HCT116 (cell line): ENCODE measurements at regions not wholly inside any gene's neighbourhood (a gene's known extent, or its start where the extent isn't known, plus 50 kb on each side); places are given as distances from the start of the nearest gene placed in this dataset.
A peak's percentile ranks its signal among the peaks of the same experiment; 100 is the strongest.

ENCODE experiments used
- ATAC-seq: fragments of 200-7000 bp; cut with Tn5 transposase; 2 replicates; pipeline ENCODE4 v1.9.1; 2020; ENCODE audit warnings: mild to moderate bottlenecking, moderate library complexity
- BruUV-seq: library from RNA; stranded (reverse); fragments of 400-500 nt; replicated peaks from 2 replicates; lab custom pipeline; 2021; lab: Mats Ljungman, UMichigan
- CTCF ChIA-PET: fragments of 300-600 bp; sonication (Branson Sonifier 250); formaldehyde crosslinking; loops from one replicate; lab custom pipeline; 2021; ENCODE audit warnings: antibody characterized with exemption; lab: Charles Lee
- POLR2A ChIA-PET: fragments of 300-600, 350-600 bp; sonication (Branson Sonifier 250); formaldehyde crosslinking; loops from one replicate; lab custom pipeline; 2021; ENCODE audit warnings: antibody characterized with exemption; lab: Charles Lee
- RAD21 ChIA-PET, 2 experiments: fragments of 300-600 bp; sonication (Branson Sonifier 250); formaldehyde crosslinking; loops; one replicate each; lab custom pipeline; 2023; ENCODE audit warnings: low total read pairs in 2 of 2; ENCODE audit not compliant: uncharacterized antibody in 2 of 2, unreplicated experiment in 2 of 2, low non-redundant PET in 1 of 2; lab: Charles Lee
- DNase-seq: peaks from one replicate; pipeline ENCODE4 v3.0.0-alpha.2; 2010; ENCODE audit warnings: low read depth, low spot score
- H2AFZ ChIP-seq: fragments of 200-600 bp; shearing (Covaris generic), sonication (generic); 2 replicates; pipeline ENCODE4 v1.6.1; 2017; ENCODE audit warnings: low read depth, mixed run types, mixed read lengths, antibody characterized with exemption, low read length; ENCODE audit not compliant: poor library complexity, severe bottlenecking
- H3K27ac ChIP-seq: 2 replicates; pipeline ENCODE4 v1.5.1; 2012; ENCODE audit warnings: low read depth, low read length
- H3K27me3 ChIP-seq: fragments of 200-600 bp; sonication (generic); 2 replicates; pipeline ENCODE4 v1.6.1; 2016; ENCODE audit warnings: mixed run types, low read length, mixed read lengths; ENCODE audit not compliant: insufficient read depth
- H3K36me3 ChIP-seq, 2 experiments: fragments of 200-500 bp in 1 of 2; fragments of 200-600 bp in 1 of 2; sonication (Bioruptor generic) in 1 of 2; sonication (generic) in 1 of 2; 2 replicates each; pipeline versions ENCODE4 v1.5.1 to v1.6.1; 2014 to 2016; ENCODE audit warnings: low read length in 2 of 2, inconsistent platforms in 1 of 2, mixed read lengths in 1 of 2, mixed run types in 1 of 2; ENCODE audit not compliant: insufficient read depth in 2 of 2, control insufficient read depth in 1 of 2
- H3K4me1 ChIP-seq, 2 experiments: fragments of 200-600 bp in 1 of 2; sonication (generic) in 1 of 2; 2 replicates each; pipeline versions ENCODE4 v1.5.1 to v1.6.1; 2012 to 2017; ENCODE audit warnings: low read length in 2 of 2, inconsistent platforms in 1 of 2, mild to moderate bottlenecking in 1 of 2, mixed read lengths in 1 of 2, mixed run types in 1 of 2, moderate library complexity in 1 of 2; ENCODE audit not compliant: insufficient read depth in 2 of 2, control insufficient read depth in 1 of 2
- H3K4me2 ChIP-seq: fragments of 200-600 bp; sonication (generic); 2 replicates; pipeline ENCODE4 v1.6.1; 2017; ENCODE audit warnings: mixed run types, low read length, mixed read lengths
- H3K4me3 ChIP-seq, 2 experiments: fragments of 200-600 bp in 1 of 2; sonication (generic) in 1 of 2; replicated peaks in 1 of 2; 2 replicates each; pipeline ENCODE4 v1.5.1; 2011 to 2016; ENCODE audit warnings: low read length in 2 of 2, control low read depth in 1 of 2, low read depth in 1 of 2, mild to moderate bottlenecking in 1 of 2, mixed read lengths in 1 of 2, mixed run types in 1 of 2
- H3K79me2 ChIP-seq: fragments of 200-600 bp; sonication (generic); 2 replicates; pipeline ENCODE4 v1.6.1; 2017; ENCODE audit warnings: mild to moderate bottlenecking, mixed run types, low read length, moderate library complexity, mixed read lengths; ENCODE audit not compliant: insufficient read depth
- H3K9ac ChIP-seq: fragments of 200-600 bp; sonication (generic); 2 replicates; pipeline ENCODE4 v1.6.1; 2016; ENCODE audit warnings: low read length, mixed read lengths
- H3K9me2 ChIP-seq: fragments of 200-600 bp; sonication (generic), shearing (Covaris generic); 2 replicates; pipeline ENCODE4 v1.6.1; 2017; ENCODE audit warnings: mixed run types, mild to moderate bottlenecking, moderate library complexity; ENCODE audit not compliant: insufficient read depth
- H3K9me3 ChIP-seq, 2 experiments: fragments of 200-500 bp in 1 of 2; fragments of 200-600 bp in 1 of 2; sonication (Bioruptor generic) in 1 of 2; sonication (generic) in 1 of 2; 2 replicates each; pipeline ENCODE4 v1.6.1; 2014 to 2017; ENCODE audit warnings: low read length in 2 of 2, mixed read lengths in 2 of 2, inconsistent platforms in 1 of 2, low read depth in 1 of 2, mild to moderate bottlenecking in 1 of 2, mixed run types in 1 of 2, moderate library complexity in 1 of 2; ENCODE audit not compliant: control insufficient read depth in 1 of 2, insufficient read depth in 1 of 2
- H4K20me1 ChIP-seq: fragments of 200-600 bp; sonication (generic), shearing (Covaris generic); 2 replicates; pipeline ENCODE4 v1.6.1; 2017; ENCODE audit warnings: mixed run types, mild to moderate bottlenecking, moderate library complexity; ENCODE audit not compliant: insufficient read depth
- CBX3 ChIP-seq: IDR thresholded peaks from 2 replicates; pipeline ENCODE4 v1.6.1; 2012; ENCODE audit warnings: low read depth
- EGR1 ChIP-seq: IDR thresholded peaks from 2 replicates; pipeline ENCODE4 v1.6.1; 2012; ENCODE audit warnings: low read depth
- EZH2phosphoT487 ChIP-seq: fragments of 200-600 bp; IDR thresholded peaks from 2 replicates; pipeline ENCODE4 v1.6.1; 2018; ENCODE audit warnings: antibody characterized with exemption, borderline replicate concordance
- JUND ChIP-seq: IDR thresholded peaks from 2 replicates; pipeline ENCODE4 v1.6.1; 2012
- POLR2A ChIP-seq: IDR thresholded peaks from 2 replicates; pipeline ENCODE4 v1.7.0; 2011; ENCODE audit warnings: borderline replicate concordance; ENCODE audit not compliant: insufficient read depth, insufficient read length; ENCODE audit errors: extremely low read depth
- POLR2AphosphoS5 ChIP-seq: IDR thresholded peaks from 2 replicates; pipeline ENCODE4 v1.6.1; 2011; ENCODE audit warnings: mild to moderate bottlenecking, low read depth, low read length, moderate library complexity
- RAD21 ChIP-seq: IDR thresholded peaks from 2 replicates; pipeline ENCODE4 v1.6.1; 2012; ENCODE audit warnings: low read depth, mild to moderate bottlenecking
- SIN3A ChIP-seq: IDR thresholded peaks from 2 replicates; pipeline ENCODE4 v1.6.1; 2012; ENCODE audit warnings: low read depth
- SP1 ChIP-seq: IDR thresholded peaks from 2 replicates; pipeline ENCODE4 v1.6.1; 2012; ENCODE audit warnings: low read depth
- TCF7L2 ChIP-seq: IDR thresholded peaks from 2 replicates; pipeline ENCODE4 v1.7.0; 2011; ENCODE audit warnings: borderline replicate concordance, inconsistent platforms; ENCODE audit not compliant: insufficient read depth, insufficient read length; ENCODE audit errors: extremely low read depth
- YY1 ChIP-seq: IDR thresholded peaks from 2 replicates; pipeline ENCODE4 v1.6.1; 2011; ENCODE audit warnings: low read length, low read depth, moderate library complexity, mild to moderate bottlenecking; ENCODE audit not compliant: insufficient replicate concordance; ENCODE audit errors: extremely low read depth
- ZNF274 ChIP-seq: fragments of 200-500 bp; sonication (Bioruptor generic); IDR thresholded peaks from 2 replicates; pipeline ENCODE4 v1.6.1; 2014; ENCODE audit warnings: mild to moderate bottlenecking, low read depth, low read length, inconsistent platforms
- intact Hi-C: fragments of 100-400 bp; cut with micrococcal nuclease; formaldehyde crosslinking; loops from 2 replicates; pipeline ENCODE4 v1.10.0; 2022
- TF ChIP-seq, protein P1 (sequence below): IDR thresholded peaks from 2 replicates; pipeline ENCODE4 v1.6.1; 2012; ENCODE audit warnings: low read depth
- TF ChIP-seq, protein P2 (sequence below): IDR thresholded peaks from 2 replicates; pipeline ENCODE4 v1.6.1; 2012
- TF ChIP-seq, protein P3 (sequence below): IDR thresholded peaks from 2 replicates; pipeline ENCODE4 v1.6.1; 2012
- TF ChIP-seq, protein P4 (sequence below): IDR thresholded peaks from 2 replicates; pipeline ENCODE4 v1.6.1; 2011; ENCODE audit warnings: mild to moderate bottlenecking, low read length, moderate library complexity; ENCODE audit not compliant: insufficient replicate concordance; ENCODE audit errors: extremely low read depth

DNA sequence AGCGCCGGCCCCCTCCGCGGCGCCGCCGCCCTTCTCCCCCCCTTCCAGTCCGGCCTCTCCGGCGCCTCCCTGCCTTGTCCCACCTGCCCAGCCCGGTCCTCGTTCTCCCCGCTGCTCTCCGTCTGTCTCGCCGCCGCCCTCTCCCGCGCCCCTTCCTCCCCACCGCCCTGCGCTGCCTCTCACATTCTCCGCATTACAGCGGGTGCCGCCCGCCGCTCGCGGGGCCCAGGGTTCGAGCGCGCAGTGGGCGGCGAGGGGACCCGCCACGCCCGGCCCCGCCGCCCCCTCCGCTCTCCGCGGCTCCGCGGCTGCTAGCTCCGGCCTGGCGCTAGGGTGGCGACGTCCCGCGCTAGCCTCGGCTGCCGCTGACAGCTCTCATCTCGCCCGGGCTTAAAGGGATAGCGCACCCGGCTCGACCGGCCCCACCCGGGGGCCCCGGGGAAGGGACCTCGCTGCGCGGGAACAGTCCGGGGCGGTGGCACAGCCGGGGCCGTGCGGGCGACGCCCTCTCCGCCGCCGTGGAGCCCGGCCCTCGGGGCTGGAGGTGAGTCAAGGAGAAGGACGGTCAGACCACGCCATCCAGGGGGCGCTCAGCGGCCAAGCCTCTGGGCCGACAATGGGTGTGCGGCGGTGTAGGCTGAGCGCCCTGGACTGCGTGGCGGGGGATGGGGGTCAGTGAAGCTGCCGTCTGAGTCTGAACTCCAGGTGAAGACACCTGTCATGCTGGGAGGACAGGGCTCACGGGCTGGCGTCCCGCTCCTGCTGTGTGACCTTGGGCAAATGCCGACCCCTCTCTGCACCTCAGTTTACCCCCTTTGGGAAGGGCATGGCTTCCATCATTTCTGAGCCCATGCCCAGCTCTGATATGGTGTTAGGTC lies 187.4 kb upstream of the LINGO1 start:
- peak; percentile 38 for DNase-seq
- RAD21 ChIA-PET = interaction anchor here (0.9 to 2.8 kb wide), 3 partner anchors 160 to 187 kb away, joined by 5 to 15 read pairs (median 10); partner anchors contain the start of gene LINGO1 (in 2 of the 2)
- Histone ChIP-seq H3K4me1 (peaks cover 0 to 12% of the 10 kb centered on the region in 2 experiments; a peak in 2 of 4 replicates), H3K79me2 (no peaks in the 10 kb centered on the region), H3K27ac (peak overlapping the region; percentile 15; the same call in 1 of the 2 replicates), H4K20me1 (no peaks in the 10 kb centered on the region), H3K9me3 (no peaks in the 10 kb centered on the region), H3K27me3 (no peaks in the 10 kb centered on the region), H3K4me2 (peak overlapping the region; percentile 89), H3K36me3 (no peaks in the 10 kb centered on the region), H3K9ac (peak overlapping the region; percentile 43), H2AFZ (peak overlapping the region; percentile 54), H3K4me3 (peak overlapping the region; percentile 40 to 61), H3K9me2 (no peaks in the 10 kb centered on the region)
- ATAC-seq = peak; percentile 85
- CTCF ChIA-PET = interaction anchor here (1.1 to 3.5 kb wide), 8 partner anchors 160 to 277 kb away, joined by 3 to 72 read pairs (median 16); partner anchors contain the start of gene LINGO1
- POLR2A ChIA-PET = interaction anchor here (0.7 kb wide), 1 partner anchor 186 kb away, joined by 3 read pairs; no protein-coding TSS in a partner anchor
- BruUV-seq = no TSS peak
- intact Hi-C loops = loop anchor here (2.0 to 5.0 kb wide), 3 partner anchors 277 to 798 kb away; no protein-coding TSS in a partner anchor
- TF ChIP-seq SIN3A (no peak), RAD21 (peak; percentile 56), SP1 (no peak), TCF7L2 (no peak), JUND (no peak), POLR2A (no peak), YY1 (no peak), ZNF274 (no peak), EZH2phosphoT487 (no peak), POLR2AphosphoS5 (no peak), EGR1 (no peak), CBX3 (no peak)
- TF ChIP-seq, protein P1, sequence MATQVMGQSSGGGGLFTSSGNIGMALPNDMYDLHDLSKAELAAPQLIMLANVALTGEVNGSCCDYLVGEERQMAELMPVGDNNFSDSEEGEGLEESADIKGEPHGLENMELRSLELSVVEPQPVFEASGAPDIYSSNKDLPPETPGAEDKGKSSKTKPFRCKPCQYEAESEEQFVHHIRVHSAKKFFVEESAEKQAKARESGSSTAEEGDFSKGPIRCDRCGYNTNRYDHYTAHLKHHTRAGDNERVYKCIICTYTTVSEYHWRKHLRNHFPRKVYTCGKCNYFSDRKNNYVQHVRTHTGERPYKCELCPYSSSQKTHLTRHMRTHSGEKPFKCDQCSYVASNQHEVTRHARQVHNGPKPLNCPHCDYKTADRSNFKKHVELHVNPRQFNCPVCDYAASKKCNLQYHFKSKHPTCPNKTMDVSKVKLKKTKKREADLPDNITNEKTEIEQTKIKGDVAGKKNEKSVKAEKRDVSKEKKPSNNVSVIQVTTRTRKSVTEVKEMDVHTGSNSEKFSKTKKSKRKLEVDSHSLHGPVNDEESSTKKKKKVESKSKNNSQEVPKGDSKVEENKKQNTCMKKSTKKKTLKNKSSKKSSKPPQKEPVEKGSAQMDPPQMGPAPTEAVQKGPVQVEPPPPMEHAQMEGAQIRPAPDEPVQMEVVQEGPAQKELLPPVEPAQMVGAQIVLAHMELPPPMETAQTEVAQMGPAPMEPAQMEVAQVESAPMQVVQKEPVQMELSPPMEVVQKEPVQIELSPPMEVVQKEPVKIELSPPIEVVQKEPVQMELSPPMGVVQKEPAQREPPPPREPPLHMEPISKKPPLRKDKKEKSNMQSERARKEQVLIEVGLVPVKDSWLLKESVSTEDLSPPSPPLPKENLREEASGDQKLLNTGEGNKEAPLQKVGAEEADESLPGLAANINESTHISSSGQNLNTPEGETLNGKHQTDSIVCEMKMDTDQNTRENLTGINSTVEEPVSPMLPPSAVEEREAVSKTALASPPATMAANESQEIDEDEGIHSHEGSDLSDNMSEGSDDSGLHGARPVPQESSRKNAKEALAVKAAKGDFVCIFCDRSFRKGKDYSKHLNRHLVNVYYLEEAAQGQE = no peak
- TF ChIP-seq, protein P2, sequence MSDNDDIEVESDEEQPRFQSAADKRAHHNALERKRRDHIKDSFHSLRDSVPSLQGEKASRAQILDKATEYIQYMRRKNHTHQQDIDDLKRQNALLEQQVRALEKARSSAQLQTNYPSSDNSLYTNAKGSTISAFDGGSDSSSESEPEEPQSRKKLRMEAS = peak; percentile 53; the same call in 1 of the 2 replicates
- TF ChIP-seq, protein P3, sequence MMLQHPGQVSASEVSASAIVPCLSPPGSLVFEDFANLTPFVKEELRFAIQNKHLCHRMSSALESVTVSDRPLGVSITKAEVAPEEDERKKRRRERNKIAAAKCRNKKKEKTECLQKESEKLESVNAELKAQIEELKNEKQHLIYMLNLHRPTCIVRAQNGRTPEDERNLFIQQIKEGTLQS = no peak
- TF ChIP-seq, protein P4, sequence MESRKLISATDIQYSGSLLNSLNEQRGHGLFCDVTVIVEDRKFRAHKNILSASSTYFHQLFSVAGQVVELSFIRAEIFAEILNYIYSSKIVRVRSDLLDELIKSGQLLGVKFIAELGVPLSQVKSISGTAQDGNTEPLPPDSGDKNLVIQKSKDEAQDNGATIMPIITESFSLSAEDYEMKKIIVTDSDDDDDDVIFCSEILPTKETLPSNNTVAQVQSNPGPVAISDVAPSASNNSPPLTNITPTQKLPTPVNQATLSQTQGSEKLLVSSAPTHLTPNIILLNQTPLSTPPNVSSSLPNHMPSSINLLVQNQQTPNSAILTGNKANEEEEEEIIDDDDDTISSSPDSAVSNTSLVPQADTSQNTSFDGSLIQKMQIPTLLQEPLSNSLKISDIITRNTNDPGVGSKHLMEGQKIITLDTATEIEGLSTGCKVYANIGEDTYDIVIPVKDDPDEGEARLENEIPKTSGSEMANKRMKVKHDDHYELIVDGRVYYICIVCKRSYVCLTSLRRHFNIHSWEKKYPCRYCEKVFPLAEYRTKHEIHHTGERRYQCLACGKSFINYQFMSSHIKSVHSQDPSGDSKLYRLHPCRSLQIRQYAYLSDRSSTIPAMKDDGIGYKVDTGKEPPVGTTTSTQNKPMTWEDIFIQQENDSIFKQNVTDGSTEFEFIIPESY = no peak
